ENCODE measurements at regions not wholly inside any gene's neighbourhood (a gene's known extent, or its start where the extent isn't known, plus 50 kb on each side); places are given as distances from the start of the nearest gene placed in this dataset.

DNA sequence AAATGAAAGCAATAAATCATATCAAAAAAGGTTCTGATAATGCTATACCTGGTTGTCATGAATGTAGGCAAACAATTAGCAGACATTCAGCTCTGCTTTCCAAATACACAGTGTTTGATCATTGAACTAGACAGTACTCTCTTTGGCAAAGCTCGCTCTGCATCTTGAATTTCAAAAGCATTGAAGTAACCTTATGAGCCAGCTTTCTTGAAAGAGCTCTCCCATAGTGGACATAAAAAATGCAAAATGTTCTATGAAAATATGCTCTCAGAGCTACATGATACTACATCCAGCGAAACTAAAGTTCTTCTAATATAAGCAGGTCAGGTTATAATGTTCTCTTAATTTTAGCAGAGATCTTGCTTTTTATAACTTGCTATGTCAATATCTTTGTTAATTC is 533.4 kb downstream of the CSNK1G3 start:
- no peak for TF ChIP-seq ZFX (IDR thresholded peaks at IDR 0.05)
- TF ChIP-seq, protein P1, sequence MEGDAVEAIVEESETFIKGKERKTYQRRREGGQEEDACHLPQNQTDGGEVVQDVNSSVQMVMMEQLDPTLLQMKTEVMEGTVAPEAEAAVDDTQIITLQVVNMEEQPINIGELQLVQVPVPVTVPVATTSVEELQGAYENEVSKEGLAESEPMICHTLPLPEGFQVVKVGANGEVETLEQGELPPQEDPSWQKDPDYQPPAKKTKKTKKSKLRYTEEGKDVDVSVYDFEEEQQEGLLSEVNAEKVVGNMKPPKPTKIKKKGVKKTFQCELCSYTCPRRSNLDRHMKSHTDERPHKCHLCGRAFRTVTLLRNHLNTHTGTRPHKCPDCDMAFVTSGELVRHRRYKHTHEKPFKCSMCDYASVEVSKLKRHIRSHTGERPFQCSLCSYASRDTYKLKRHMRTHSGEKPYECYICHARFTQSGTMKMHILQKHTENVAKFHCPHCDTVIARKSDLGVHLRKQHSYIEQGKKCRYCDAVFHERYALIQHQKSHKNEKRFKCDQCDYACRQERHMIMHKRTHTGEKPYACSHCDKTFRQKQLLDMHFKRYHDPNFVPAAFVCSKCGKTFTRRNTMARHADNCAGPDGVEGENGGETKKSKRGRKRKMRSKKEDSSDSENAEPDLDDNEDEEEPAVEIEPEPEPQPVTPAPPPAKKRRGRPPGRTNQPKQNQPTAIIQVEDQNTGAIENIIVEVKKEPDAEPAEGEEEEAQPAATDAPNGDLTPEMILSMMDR (conservative IDR thresholded peaks at IDR 0.05): no peak
